ELF-1 (cell line): ENCODE measurements at regions not wholly inside any gene's neighbourhood (a gene's known extent, or its start where the extent isn't known, plus 50 kb on each side); places are given as distances from the start of the nearest gene placed in this dataset.
"Not testable (repeated sequence)": the region's sequence is repeated elsewhere in the genome, so short reads cannot be mapped to it uniquely, and the experiment has no call there.

Experiments used
- DNase-seq: peaks from one replicate; pipeline ENCODE4 v3.0.0-alpha.2; 2016; ENCODE audit warnings: low read depth, low spot score

DNA sequence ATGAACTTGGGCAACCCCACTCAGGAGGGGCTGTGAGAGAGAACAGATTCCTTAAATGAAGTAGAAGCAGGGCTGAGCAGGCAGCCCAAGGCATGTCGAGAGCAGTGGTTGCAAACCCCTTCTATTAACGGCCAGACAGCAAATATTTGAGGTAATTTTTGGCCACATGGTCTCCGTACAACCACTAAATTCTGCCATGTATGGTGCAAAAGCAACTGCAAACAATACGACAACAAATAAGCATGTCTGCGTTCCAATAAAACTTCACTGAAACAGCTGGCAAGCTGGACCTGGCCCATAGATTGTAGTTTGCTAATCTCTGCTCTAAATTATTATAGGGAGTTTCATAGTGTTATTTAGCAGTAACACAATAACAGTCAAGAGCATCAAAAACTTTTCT, 217.0 kb upstream of the ZNF521 start:
- no peak for DNase-seq

DNA sequence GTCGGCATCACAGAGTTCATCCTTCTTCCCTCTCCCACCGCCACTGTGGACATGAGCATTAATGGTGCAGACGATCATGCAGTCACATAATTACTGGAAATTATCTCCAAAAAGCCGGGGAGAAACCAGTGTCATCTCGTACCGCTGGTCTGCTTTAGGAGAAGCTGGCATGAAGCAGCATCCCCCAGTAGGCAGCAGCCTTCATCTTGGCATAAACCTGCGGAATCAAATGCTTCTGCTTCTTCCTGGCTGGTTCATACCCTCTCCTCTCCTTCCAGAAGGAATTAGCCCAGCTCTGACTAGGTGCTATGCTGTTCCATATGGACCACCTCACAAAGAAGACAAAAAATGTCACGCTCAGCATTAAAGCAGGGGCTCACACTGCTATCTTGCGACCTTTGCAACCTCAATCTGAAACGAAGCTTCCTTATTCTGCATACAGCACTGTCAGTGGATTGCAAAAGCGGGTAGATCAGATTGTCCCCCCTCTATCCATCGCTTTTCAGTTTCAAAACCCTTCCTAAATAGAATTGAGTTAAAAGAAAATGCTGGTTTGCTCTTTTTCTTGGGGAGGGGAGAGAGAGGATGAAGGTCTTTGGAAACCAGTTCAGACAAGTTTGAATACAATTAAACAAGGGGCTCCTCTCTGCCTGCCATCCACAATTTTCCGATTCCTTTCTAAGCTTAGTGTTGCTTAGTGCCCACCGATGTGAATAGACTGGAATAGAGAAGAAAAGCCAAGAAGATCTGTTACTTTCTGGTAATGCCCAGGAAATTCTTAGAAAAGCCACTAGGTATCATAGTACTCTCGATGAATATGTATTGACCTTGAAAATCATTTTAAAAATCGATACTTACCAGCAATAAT, 212.1 kb upstream of the ZNF521 start:
- DNase-seq: no peak

DNA sequence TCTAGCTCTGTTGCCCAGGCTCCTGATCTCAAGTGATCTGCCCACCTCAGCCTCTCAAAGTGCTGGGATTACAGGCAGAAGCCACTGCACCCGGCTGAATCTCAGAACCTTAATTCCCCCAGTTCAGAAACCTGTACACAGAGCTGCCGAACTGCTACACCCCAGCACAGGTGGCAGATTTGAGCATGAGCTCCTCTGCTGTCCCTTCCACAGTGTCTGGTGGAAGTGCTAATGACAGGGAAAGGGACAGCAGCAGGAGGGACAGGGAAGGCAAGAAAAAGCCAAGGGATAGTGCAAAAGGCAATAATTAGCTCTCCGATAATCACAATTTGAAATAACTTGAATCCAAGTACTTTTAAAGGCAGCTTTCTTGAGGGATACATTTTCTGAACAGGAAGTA, 211.4 kb upstream of the ZNF521 start:
- no peak for DNase-seq

DNA sequence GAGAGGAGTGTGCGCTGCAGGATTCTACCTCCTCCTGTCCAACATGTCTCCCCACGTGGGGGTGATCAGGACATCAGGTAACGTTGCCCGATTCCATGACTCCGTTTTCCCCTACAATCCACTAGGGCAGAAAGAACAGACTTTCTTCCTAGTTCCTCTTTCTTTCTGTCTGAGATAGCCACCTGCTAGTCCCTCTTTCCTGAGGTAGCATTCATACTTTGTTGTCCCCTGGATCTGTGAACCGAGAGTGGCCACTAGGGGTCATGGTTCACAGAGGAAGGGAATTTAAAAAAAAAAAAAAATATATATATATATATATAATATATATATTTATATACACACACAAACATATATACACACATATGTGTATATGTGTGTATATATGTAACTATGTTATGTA, 210.0 kb upstream of the ZNF521 start:
- DNase-seq: peak; percentile 5

DNA sequence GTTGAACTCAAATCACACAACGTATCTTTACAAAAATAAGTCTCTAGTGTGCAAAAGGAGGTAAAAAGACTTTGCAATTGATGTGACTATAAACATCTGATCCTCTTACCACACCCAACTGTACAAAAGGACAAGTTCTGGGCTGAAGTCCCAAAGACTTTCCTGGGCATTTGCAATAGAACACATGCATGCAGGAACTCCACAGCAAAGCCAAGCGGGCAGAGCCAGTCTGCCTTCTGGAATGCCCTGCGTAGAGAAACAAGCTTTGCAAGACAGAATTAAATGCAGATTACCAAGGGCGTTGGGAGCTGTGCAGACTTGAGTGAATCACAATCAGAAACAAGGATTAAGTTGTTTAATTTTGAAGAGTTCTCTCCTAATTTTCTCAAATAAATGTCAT, 208.4 kb upstream of the ZNF521 start:
- no peak for DNase-seq

DNA sequence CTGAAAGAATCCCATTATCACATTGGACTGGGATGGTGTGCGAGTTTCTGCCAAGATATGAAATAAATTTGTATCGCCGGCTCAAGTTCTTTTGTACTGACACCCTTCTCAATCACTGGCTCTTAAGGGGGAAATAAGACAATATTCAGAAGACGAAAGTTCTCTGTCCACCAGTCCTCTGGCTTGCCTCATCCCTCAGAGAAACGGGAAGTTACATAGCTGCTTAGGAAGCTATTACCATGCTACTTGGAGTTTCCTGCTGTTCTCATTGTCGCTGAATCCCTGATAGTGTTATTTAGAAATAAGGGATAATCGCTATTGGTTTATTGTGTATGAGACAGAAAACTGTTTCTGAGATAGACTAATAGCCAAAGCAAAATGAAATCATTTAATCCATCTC, 205.0 kb upstream of the ZNF521 start:
- no peak for DNase-seq

DNA sequence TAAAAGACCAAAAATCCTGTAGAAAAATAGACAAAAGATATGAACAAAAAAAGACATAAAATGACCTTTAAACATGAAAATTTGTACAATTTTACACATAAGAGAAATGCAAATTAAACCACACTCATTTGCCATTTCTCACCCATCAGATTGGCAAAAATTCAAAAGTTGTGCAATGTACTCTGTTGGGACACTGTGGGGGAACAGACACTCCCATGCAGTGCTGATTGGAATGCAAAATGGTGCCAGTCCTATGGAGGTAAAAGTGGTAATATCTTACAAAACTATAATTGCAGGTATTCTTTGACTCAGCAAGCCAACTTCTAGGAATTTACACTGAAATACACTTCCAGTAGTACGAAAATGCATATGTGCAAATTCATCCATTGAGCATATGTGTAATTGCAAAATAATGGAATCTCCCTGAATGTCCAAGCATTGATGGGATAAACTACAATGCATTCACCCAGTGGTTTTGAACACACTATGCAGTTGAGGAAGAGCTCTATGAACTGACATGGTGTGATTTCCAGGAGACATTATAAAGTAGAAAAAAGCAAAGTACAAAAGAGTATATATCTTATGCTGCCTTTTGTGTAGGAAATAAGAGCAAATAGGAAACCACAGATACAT, 201.8 kb upstream of the ZNF521 start:
- no peak for DNase-seq

DNA sequence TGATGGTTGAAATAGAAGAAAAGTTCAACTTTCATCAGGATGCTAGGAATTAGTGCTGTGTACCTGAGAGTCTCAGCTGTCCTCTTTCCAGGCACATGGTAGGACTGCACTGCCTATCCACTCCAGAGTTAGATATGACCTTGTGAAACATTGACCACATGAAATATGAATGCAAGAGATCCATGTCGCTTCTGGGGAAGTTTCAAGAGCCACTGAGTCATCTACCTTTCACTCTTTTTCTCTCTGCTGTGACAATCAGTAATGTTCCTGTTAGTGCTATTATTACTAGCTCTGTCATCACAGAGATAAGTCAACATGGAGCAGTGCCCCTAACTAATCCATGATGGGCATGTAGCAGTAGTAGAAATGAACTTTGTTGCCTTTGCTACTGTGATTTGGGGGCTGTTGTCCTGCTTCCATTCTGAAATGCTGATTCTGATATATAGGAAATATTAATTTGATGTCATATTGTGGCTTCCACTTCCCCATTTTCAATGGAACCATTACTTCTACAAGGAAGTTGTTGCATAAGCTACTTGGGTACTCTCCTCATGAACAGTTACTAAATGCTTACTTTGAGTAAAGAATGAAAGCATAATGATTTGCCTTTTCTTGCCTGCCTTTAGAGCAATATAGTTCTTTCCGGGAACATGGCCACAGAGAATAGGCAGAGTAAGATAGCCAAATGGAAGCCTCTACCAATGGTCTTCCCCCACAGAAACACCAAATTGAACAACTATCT, 192.8 kb upstream of the ZNF521 start:
- no peak for DNase-seq

DNA sequence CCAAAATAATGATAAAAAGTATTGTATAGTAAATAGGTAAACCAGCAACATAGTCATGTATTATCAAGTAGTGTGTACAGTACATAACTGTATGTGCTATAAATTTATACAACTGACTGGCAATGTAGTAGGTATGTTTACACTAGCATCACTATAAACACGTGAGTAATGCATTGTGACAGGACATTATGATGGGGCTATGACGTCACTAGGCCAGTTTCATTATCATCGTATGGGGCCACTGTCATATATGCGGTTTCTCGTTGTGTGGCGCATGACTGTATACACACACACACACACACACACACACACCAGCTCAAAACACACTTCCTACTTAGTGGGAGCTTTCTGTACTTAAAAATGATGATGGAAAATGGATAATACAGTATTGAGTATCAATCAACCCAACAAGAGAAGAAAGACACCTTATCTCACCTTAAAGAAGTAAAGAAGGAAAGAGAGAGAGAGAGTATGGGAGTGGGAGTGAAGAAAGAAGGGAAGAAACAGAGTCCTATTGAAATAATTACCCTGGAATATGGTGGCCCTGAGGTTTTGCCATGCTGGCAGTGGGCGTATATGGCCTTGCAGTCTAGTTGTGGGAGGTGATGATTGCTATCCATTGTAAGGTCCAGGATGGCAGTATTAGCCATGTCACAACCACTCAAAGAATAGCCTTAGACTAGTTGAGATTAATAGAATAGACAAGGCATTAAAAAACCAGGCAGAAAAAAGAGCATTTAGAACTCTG, 186.4 kb upstream of the ZNF521 start:
- no peak for DNase-seq

DNA sequence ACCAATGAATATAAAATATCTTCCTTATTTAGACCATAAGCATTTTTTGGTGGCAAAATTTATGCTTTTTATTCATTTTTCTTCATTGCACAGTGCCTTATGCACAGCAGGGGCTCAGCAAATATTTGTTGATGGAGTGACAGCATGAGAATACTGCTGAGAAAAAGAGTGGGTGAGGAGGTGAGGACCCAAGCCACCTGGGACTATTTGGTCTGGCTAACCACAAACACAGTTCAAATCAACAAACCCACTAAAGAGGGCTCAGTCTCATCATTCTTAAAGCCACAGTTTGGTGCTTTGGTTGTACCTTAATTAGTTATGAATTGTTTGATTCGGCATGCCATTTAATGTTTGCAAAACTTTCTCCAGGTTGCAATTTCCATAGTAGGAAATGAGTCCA, 183.5 kb upstream of the ZNF521 start:
- no peak for DNase-seq

DNA sequence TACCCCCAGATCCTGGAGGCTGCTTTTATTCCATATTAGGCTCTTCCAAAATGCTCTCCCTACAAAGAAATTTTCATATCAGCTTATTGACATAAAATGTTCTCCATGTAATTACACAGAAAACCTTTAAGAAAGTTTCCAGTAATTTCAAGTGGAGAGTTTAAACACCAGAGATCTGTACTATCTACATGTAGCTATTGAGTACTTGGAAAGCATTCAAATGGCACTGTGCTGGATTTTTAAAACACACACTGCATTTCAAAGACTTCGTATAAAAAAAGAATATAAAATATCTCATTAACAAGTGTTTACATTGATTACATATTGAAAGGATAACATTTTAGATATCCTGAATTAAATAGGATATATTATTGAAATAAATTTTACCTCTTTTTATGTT, 182.4 kb upstream of the ZNF521 start:
- no peak for DNase-seq

DNA sequence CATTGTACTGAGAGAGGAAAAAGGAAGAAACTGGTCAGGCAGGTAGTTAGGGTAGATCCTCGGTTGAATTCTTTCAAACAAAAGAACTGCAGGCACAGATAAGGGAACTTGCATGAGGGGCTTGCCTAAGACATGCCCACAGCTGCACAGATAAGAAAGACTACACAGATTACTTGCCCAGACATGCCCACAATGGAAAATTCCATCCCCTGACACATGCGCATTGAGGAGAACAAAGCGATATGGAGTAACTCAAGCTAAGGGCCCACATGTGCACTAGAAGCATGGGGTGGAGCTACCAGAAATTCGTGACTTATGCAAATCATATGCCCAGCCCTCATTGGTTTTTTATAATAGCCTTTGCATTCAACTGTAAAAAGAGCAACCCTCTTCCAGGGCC, 181.3 kb upstream of the ZNF521 start:
- no peak for DNase-seq

DNA sequence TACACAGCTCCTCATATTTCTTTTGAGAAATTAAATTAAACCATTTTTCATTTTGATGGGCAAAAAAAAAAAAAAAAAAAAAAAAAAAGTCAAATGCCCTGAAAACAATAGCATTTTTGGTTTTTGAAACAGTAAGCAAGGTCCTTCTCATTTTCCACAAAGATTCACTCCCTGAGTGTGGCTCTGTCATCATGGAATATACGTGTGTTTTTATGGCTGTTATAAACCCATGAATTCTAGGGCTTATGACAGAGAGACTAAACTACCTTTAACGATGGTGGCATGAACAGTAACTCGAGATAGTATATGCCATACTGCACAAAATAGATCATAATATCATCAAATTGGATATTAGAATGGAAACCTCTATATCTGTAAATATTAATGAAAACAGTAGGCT, 179.2 kb upstream of the ZNF521 start:
- DNase-seq: no peak

DNA sequence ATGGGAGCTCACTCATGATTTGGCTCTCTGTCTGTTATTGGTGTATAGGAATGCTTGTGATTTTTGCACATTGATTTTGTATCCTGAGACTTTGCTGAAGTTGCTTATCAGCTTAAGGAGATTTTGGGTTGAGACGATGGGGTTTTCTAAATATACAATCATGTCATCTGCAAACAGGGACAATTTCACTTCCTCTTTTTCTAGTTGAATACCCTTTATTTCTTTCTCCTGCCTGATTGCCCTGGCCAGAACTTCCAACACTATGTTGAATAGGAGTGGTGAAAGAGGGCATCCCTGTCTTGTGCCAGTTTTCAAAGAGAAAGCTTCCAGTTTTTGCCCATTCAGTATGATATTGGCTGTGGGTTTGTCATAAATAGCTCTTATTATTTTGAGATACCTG, 173.8 kb upstream of the ZNF521 start:
- not testable (repeated sequence) for DNase-seq

DNA sequence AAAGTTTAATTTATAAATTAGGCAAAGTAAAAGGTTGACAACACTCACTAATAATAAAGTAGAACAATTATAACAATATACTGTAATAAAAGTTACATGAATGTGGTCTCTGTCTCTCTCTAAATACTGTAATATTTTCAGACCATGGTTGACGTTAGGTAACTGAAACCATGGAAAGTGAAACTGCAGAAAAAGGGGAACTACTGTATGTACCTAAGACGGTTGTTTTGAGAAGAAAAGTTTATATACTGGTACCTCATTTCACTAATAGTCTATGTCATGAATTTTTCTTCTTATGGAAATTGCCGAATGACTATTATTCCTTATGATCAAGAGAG, 166.7 kb upstream of the ZNF521 start:
- DNase-seq: no peak

DNA sequence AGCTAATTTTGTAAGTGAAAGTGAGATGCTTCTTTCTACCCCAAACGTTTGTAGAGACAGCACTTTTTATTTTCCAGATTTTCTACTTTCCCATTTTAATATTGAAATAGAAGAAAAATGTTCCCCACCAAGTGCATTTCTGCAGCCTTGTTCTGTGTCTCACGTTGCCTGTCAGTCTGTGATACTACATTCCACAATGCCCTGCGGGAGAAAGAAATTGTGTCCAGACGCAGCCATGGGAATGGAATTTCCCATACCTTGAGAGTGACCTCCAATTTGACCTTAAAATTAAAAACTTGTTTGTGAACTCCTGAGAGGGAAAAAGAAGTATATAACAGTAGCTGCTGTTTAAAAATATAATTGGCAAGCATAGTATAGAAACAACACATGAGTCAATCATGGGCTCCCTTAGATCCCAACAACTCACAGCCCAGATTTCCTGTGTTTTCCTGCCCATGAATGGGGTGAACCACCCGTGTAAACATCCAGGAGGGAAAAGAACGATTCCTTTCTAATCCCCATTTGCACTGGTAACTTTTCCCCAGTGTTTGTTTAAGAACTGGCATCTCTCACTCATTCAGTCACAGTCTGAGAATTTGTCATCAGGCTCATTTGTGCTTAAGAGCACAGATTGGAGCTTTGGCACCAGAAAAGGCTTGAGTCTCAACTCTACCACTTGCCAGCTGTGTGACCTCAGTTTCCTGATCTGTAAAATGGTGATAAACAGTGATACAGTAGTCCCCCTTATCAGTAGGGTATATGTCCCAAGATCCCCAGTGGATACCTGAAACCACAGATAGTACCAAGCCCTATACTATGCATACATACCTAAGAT, 166.1 kb upstream of the ZNF521 start:
- no peak for DNase-seq

DNA sequence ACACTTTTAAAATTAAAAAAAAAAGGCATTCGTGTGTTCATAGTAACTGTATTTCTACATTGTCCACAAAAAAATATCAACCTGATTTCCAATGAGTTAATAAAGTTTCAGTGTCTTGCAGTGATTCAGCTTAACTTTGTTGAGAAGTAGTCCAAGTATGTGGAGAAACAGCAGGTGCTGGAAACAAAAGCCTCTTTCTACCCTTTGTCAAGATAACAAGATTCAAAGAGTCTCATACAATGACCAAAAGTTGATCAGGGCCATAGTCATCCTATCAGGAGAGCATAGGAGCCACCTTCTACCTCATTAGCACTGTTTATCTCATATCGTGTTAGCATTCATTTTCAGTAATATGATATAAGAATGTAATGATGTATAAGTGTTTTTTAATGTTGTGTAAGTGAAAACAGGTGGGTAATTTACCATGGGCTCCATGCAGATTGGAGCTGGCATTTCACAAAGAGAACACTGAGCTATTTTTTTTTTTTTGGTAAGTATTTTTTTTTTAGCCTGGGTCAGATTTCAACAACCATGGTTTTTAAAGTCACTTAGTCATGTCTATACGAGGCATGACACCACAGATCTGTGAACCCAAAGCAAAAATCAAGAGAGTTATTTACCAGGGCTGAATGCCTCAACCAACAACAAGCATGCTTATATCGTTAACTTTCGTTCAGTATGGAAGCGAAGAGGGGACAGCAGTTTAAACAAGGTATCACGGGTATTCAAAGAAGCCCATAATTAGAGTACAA, 165.0 kb upstream of the ZNF521 start:
- no peak for DNase-seq

DNA sequence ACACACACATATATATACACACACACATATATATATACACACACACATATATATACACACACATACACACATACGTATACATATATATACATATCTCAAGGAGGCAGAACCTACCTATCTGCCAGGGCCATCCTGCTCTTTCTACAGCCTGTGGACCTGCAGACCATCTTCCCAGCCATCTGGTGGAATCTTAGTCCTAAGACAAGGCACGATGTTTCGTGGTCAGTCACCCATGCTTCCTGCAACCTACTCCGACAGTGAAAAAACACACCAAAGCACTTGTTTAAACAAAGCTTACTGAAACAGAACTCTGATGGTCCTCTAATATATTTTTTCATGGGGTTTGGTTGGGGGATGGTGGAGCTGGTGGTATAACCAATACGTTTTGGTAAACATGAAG, 164.2 kb upstream of the ZNF521 start:
- DNase-seq: no peak

DNA sequence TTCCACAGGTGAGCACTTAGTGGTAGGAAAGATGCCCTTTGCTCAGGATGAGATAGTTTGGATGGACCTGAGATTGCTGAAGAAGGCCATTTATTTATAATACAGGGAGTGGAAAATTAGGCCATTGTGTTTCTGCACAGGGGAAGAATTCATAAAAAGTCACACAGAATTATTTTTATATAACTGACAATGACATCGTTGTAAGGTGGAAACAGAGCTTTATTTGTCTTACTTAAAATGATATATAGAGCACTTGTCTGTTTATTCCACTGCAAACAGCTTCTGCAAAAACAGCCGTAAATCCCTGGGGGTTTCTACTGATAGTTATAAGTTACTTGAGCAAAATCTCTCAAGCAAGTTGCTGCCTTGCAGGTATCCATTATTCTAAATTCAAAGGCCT, 158.1 kb upstream of the ZNF521 start:
- no peak for DNase-seq

DNA sequence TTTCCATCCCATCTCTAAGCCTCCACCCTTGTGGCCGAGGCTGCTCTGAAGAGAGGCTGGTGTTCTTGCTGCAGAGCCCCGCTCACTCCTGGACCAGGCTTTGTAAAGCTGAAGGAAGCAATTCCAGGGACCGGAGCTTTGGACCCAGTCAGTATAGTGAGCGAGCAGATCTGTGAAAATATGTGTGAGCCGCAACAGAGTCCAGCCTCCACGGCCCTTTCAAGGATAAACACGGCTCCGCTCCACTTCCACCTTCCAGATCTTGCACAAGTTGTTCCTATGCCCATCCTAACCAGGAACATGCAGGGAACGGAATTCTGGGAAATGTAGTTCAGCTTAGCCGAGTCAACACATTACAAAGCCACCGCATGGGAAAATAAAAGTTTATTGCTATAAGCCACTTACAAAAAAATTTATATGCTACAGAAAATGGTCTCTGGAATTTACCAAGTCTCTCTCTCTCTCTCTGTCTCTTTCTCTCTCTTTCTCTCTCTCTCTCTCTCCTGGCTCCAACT, 151.7 kb upstream of the ZNF521 start:
- DNase-seq: peak; percentile 39
